ENCODE measurements at regions not wholly inside any gene's neighbourhood (a gene's known extent, or its start where the extent isn't known, plus 50 kb on each side); places are given as distances from the start of the nearest gene placed in this dataset.

DNA sequence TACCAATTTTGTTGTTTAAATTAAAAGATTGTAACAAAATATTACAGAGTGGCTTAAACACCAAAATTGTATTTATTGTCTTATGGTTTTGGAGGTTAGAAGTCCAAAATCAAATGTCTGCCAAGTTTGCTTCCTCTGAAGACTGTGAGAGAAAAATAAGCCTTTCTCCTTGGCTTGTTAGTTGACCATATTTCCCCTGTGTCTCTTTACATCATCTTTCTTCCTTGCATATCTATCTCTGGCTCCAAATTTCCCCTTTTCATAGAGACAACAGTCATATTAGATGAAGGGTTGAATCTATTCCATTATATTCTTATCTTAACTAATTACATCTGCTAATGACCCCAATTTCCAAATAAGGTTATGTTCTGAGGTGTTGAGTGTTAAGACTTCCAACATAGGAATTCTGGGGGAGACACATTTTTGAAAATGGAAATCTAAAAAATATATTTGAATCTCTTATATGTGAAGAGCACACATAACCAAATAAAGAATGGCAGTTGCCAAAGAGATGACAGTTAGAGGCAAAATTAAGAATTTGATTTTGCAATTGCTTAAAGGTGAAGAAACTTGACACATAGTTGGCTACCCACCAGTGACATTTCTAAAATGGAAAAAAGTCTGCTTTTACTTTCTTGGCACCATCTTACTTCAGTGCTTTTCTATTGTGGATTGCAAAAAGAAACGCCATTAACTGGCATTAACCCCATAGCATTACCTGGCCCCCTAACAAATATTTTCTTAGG is 407.2 kb downstream of the FSCB start:
- no peak for DNase-seq (ENCODE audit: low spot score)
- TF ChIP-seq CTCF (IDR thresholded peaks at IDR 0.05; ENCODE audit: extremely low read depth, missing control alignments): no peak

GRCh38 chr14:44081146-44081545 is 425.9 kb downstream of the FSCB start:
- no peak for DNase-seq (ENCODE audit: low spot score)
- TF ChIP-seq CTCF (IDR thresholded peaks at IDR 0.05; ENCODE audit: extremely low read depth, missing control alignments): no peak

DNA sequence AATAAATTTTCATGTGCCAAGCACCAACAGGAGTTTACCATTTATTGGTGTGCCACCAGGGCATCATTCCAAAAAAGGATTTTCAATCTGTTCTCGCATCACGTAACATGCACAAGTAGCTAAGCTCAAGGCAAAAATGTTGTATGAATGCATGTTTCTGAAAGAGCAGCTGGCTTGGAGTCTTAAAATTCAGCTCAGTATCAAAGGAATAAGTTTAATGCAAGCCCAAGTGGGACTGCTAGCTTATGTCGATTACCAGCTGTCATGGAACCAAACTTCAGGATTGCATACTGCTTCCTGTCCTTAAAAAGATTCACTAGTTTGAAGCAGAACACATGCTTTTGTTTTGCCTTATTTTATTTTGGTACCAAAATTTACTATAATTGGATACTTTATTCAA is 437.0 kb downstream of the FSCB start:
- no peak for DNase-seq (ENCODE audit: low spot score)
- no peak for TF ChIP-seq CTCF (IDR thresholded peaks at IDR 0.05; ENCODE audit: extremely low read depth, missing control alignments)

DNA sequence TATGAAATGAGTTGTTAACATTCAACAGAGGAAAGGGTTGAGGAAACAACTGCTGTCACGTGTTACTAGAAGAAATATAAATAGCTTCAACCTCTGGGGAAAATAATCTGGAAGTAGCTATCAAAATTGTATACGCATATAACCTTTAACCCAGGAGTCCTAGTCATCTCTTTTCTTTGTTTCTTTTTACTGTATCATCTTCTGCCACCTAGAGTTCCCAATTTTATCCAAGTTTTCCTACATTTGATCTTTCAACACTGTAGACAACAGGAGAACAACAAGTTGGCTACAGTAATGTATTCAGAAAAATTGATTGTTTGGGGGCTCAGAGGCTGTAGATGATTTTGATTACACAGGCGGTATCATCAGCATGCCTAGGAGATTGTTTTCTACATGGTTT is 453.7 kb downstream of the FSCB start:
- no peak for DNase-seq (ENCODE audit: low spot score)
- TF ChIP-seq CTCF (IDR thresholded peaks at IDR 0.05; ENCODE audit: extremely low read depth, missing control alignments): no peak

- TF ChIP-seq CTCF (IDR thresholded peaks at IDR 0.05; ENCODE audit: extremely low read depth, missing control alignments): no peak
Measured at GRCh38 chr14:44041700-44042099, 465.4 kb downstream of the FSCB start.

GRCh38 chr14:44040561-44040960 is 466.5 kb downstream of the FSCB start:
- no peak for DNase-seq (ENCODE audit: low spot score)
- no peak for TF ChIP-seq CTCF (IDR thresholded peaks at IDR 0.05; ENCODE audit: extremely low read depth, missing control alignments)

More at GRCh38 chr14:44041700-44042099, 465.4 kb downstream of the FSCB start:
- no peak for DNase-seq (ENCODE audit: low spot score)

DNA sequence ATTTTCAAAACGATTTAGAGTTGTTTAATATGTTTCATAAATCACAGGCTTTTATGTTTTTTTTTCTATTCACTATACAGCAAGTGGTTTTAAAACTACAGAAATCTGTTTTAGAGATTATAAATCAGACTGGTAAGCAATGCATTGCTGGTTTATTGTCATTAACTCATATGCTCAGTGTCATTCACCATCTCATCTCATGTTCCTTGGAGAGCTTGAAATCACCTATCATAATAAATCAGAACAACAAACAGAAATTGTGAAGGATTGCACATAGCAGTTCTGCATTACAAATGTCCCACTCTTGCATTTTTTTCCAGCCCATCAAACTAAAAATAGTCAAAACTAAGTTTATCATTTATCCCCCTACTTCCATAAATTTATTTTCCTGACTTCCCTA is 470.8 kb downstream of the FSCB start:
- DNase-seq (ENCODE audit: low spot score): no peak
- TF ChIP-seq CTCF (IDR thresholded peaks at IDR 0.05; ENCODE audit: extremely low read depth, missing control alignments): no peak

All from GM20000 (cell line).